Activated CD4-positive, alpha-beta T cell treated with anti-CD3 and anti-CD28 coated beads for 36 hours (primary cell): ENCODE measurements at regions not wholly inside any gene's neighbourhood (a gene's known extent, or its start where the extent isn't known, plus 50 kb on each side); places are given as distances from the start of the nearest gene placed in this dataset.

ENCODE experiments used
- ATAC-seq: fragments of 200-7000 bp; cut with Tn5 transposase; one replicate; pipeline ENCODE4 v1.10.0; 2021; ENCODE audit warnings: mild to moderate bottlenecking, moderate library complexity
- CTCF ChIA-PET: fragments of 350-600 bp; sonication (Branson Sonifier 250); formaldehyde crosslinking; loops from one replicate; lab custom pipeline; 2021; ENCODE audit warnings: antibody characterized with exemption; lab: Charles Lee
- POLR2A ChIA-PET: fragments of 350-600 bp; sonication (Branson Sonifier 250); formaldehyde crosslinking; loops from one replicate; lab custom pipeline; 2021; ENCODE audit warnings: antibody characterized with exemption, inconsistent platforms; lab: Charles Lee
- DNase-seq: peaks from one replicate; pipeline ENCODE4 v3.0.0-alpha.2; 2020
- H3K27ac Mint-ChIP-seq: one replicate; pipeline ENCODE4 v1.8.0; 2021; ENCODE audit warnings: mixed read lengths
- H3K27me3 Mint-ChIP-seq: one replicate; pipeline ENCODE4 v1.8.0; 2021; ENCODE audit warnings: mixed read lengths
- H3K36me3 Mint-ChIP-seq: one replicate; pipeline ENCODE4 v1.8.0; 2021; ENCODE audit warnings: low read depth, mixed read lengths
- H3K4me1 Mint-ChIP-seq: one replicate; pipeline ENCODE4 v1.8.0; 2021; ENCODE audit warnings: mixed read lengths
- H3K4me3 Mint-ChIP-seq: one replicate; pipeline ENCODE4 v1.8.0; 2021; ENCODE audit warnings: mild to moderate bottlenecking, moderate library complexity, mixed read lengths
- H3K9me3 Mint-ChIP-seq: one replicate; pipeline ENCODE4 v1.8.0; 2021; ENCODE audit warnings: low read depth, mixed read lengths
- intact Hi-C, 2 experiments: fragments of 100-400 bp; cut with DNase I in 1 of 2; cut with micrococcal nuclease in 1 of 2; formaldehyde crosslinking; loops; one replicate each; pipeline versions ENCODE4 v1.14.2 to v1.15.1; 2022 to 2024; cut with DNase I, micrococcal nuclease

DNA sequence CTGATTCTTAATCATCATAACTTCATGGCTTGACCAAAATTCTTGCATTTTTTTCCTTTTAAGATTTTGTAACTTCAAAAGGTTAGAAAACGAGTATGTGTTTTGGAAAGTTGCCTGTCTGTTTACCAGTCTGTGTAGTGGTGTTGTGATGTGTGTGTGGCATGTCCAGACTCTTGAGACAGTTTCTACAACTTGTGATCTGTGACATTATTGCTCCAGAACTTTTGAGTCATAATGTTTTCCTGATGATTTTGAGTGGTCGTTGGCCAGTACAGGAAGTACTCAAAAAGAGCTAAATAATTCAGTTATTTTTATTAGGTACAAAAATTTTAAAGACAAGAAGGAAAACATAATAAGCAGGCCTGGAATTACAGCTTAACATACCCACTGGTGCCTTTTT, 229.0 kb upstream of the C2CD4B start:
- DNase-seq (no peak), ATAC-seq (no peak)
- intact Hi-C loops: loop anchor here in 1 of 2 experiments (5.0 to 10.0 kb wide), 2 partner anchors 232 to 321 kb away; no protein-coding TSS in a partner anchor
- peaks cover 23% of the 10 kb centered on the region for H3K27me3 Mint-ChIP-seq
- no peak overlapping the region for H3K4me3 Mint-ChIP-seq
- H3K4me1 Mint-ChIP-seq: peaks cover 15% of the 10 kb centered on the region
- no peak overlapping the region for H3K27ac Mint-ChIP-seq
- CTCF ChIA-PET: interaction anchor here (0.6 to 1.6 kb wide), 2 partner anchors 12 to 22 kb away, joined by 3 read pairs; no protein-coding TSS in a partner anchor
- H3K9me3 Mint-ChIP-seq: peaks cover 6% of the 10 kb centered on the region
- no peaks in the 10 kb centered on the region for H3K36me3 Mint-ChIP-seq
- POLR2A ChIA-PET: no interaction called here

GRCh38 chr15:62400778-62401177, 235.7 kb upstream of the C2CD4B start:
- Mint-ChIP-seq H3K4me1 (no peaks in the 10 kb centered on the region), H3K36me3 (peaks cover 2% of the 10 kb centered on the region)

DNA sequence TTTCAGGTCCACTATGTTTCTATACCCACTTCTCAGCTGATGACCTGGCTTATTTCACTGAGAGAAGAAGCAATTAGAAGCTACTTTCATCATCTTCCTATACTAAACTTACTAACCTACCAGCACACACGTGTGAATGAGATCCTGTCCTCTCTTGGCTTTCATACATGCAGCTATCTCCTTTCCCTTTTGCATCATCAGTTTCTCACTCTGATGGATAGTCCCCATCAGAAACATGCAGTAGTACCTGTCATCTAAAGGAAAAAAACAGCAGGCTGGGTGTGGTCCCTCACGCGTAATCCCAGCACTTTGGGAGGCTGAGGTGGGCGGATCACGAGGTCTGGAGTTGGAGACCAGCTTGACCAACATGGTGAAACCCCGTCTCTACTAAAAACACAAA, 237.6 kb upstream of the C2CD4B start:
- DNase-seq (no peak), ATAC-seq (no peak)
- POLR2A ChIA-PET: no interaction called here
- H3K9me3 Mint-ChIP-seq: peaks cover 14% of the 10 kb centered on the region
- no peaks in the 10 kb centered on the region for H3K4me1 Mint-ChIP-seq
- H3K27me3 Mint-ChIP-seq: peaks cover 28% of the 10 kb centered on the region
- H3K27ac Mint-ChIP-seq: no peak overlapping the region
- peaks cover 2% of the 10 kb centered on the region for H3K36me3 Mint-ChIP-seq
- CTCF ChIA-PET: no interaction called here
- intact Hi-C loops: loop anchor here in 1 of 2 experiments (10.0 kb wide), 1 partner anchor 62 kb away; no protein-coding TSS in a partner anchor
- no peak overlapping the region for H3K4me3 Mint-ChIP-seq

More at GRCh38 chr15:62400778-62401177, 235.7 kb upstream of the C2CD4B start:
- Mint-ChIP-seq H3K27ac (no peak overlapping the region), H3K9me3 (peaks cover 14% of the 10 kb centered on the region), H3K4me3 (no peak overlapping the region), H3K27me3 (peaks cover 30% of the 10 kb centered on the region)
- ChIA-PET CTCF (no interaction called here), POLR2A (no interaction called here)
- ATAC-seq (no peak), DNase-seq (no peak)
- intact Hi-C loops: loop anchor here in 1 of 2 experiments (10.0 kb wide), 1 partner anchor 64 kb away; no protein-coding TSS in a partner anchor

GRCh38 chr15:62403164-62403809, 238.2 kb upstream of the C2CD4B start:
- Mint-ChIP-seq H3K27ac (no peak overlapping the region), H3K9me3 (peaks cover 11% of the 10 kb centered on the region), H3K27me3 (peaks cover 26% of the 10 kb centered on the region), H3K4me3 (no peak overlapping the region), H3K36me3 (peaks cover 2% of the 10 kb centered on the region), H3K4me1 (no peaks in the 10 kb centered on the region)
- POLR2A ChIA-PET: no interaction called here
- CTCF ChIA-PET: no interaction called here
- intact Hi-C loops: loop anchor here in 1 of 2 experiments (10.0 kb wide), 1 partner anchor 62 kb away; no protein-coding TSS in a partner anchor
- DNase-seq (no peak), ATAC-seq (no peak)

DNA sequence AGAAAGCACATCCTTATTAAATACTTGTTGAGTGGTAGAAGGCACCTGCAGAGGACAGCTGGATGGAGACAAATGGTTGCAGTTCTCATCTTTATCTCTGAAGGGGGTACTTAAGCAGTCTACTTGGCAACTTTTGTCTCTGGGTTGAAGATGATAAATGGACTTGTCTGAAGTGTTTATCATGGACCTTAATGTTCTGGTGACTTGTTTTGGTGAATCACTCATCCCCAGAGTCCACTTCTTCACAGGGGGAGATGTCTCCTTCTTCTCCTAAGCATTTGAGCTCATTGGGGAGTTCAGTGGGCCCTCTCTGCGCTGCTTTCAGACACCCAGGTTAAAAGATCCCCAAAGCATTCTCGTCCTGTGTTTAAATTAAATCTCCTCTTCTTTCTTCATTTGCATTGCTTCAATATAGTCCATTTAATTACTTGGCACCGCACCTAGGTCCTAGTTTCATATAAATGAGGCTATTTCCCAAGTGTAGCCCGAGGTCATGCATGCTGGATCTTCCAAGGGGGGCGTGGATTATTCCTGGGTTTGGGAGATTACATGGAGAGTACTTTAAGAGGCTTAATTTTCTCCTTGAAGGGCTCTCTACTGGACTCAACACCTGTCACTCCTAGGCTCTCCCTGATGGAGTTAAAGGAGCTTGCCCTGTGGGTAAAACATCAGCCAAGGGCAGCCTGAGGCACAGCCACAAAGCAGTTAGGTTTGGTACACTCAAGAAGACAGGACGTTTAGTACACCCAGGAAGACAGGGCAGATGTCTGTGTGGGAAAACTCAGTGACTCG, 239.3 kb upstream of the C2CD4B start:
- no peaks in the 10 kb centered on the region for H3K4me1 Mint-ChIP-seq
- peaks cover 2% of the 10 kb centered on the region for H3K36me3 Mint-ChIP-seq
- no peak for DNase-seq
- no peak overlapping the region for H3K27ac Mint-ChIP-seq
- peaks cover 23% of the 10 kb centered on the region for H3K27me3 Mint-ChIP-seq
- H3K9me3 Mint-ChIP-seq: peaks cover 8% of the 10 kb centered on the region
- no peak for ATAC-seq
- H3K4me3 Mint-ChIP-seq: no peak overlapping the region
- CTCF ChIA-PET: interaction anchor here (0.8 kb wide), 1 partner anchor 909 kb away, joined by 3 read pairs; no protein-coding TSS in a partner anchor
- intact Hi-C loops: loop anchor here in 1 of 2 experiments (10.0 kb wide), 1 partner anchor 60 kb away; no protein-coding TSS in a partner anchor
- POLR2A ChIA-PET: no interaction called here

- ChIA-PET POLR2A (interaction anchor here (0.6 kb wide), 1 partner anchor 122 kb away, joined by 3 read pairs; no protein-coding TSS in a partner anchor), CTCF (no interaction called here)
- H3K27me3 Mint-ChIP-seq: peaks cover 29% of the 10 kb centered on the region
- intact Hi-C loops: loop anchor here in 1 of 2 experiments (10.0 kb wide), 1 partner anchor 58 kb away; no protein-coding TSS in a partner anchor
- no peaks in the 10 kb centered on the region for H3K36me3 Mint-ChIP-seq
- DNase-seq: no peak
- no peak for ATAC-seq
- H3K4me3 Mint-ChIP-seq: no peak overlapping the region
- H3K9me3 Mint-ChIP-seq: no peaks in the 10 kb centered on the region
- no peaks in the 10 kb centered on the region for H3K4me1 Mint-ChIP-seq
- H3K27ac Mint-ChIP-seq: no peak overlapping the region
These were observed 241.3 kb upstream of the C2CD4B start for GRCh38 chr15:62406305-62406891.

GRCh38 chr15:62407216-62407615, 242.1 kb upstream of the C2CD4B start:
- no peaks in the 10 kb centered on the region for H3K36me3 Mint-ChIP-seq

DNA sequence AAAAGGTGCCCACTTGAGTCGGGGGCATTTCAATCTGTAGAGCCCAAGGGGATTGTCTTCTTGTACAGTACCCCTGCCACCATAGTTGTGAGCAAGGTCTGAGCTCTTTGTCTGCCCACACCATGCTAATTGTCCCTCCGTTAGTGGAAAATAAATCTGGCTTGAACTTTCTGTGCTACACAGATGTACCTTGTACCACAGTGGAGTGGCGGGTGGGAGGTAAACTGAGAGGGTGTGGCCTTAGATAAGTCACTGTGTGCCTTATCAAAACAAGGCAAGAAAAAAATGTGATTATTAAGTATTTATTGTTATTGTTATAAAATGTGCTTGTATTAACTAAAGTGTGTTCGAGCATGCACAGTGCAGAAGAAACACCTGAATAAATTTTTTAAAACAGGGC, 242.9 kb upstream of the C2CD4B start:
- CTCF ChIA-PET: no interaction called here
- H3K27me3 Mint-ChIP-seq: peaks cover 23% of the 10 kb centered on the region
- DNase-seq (no peak), ATAC-seq (no peak)
- no peaks in the 10 kb centered on the region for H3K36me3 Mint-ChIP-seq
- POLR2A ChIA-PET: no interaction called here
- no peaks in the 10 kb centered on the region for H3K9me3 Mint-ChIP-seq
- H3K4me1 Mint-ChIP-seq: no peaks in the 10 kb centered on the region
- no peak overlapping the region for H3K27ac Mint-ChIP-seq
- H3K4me3 Mint-ChIP-seq: no peak overlapping the region
- intact Hi-C loops: loop anchor here in 1 of 2 experiments (10.0 kb wide), 1 partner anchor 57 kb away; no protein-coding TSS in a partner anchor

More at GRCh38 chr15:62407216-62407615, 242.1 kb upstream of the C2CD4B start:
- ChIA-PET POLR2A (interaction anchor here (0.6 kb wide), 1 partner anchor 121 kb away, joined by 3 read pairs; no protein-coding TSS in a partner anchor), CTCF (no interaction called here)
- peaks cover 28% of the 10 kb centered on the region for H3K27me3 Mint-ChIP-seq
- no peak overlapping the region for H3K4me3 Mint-ChIP-seq
- intact Hi-C loops: loop anchor here in 1 of 2 experiments (10.0 kb wide), 1 partner anchor 58 kb away; no protein-coding TSS in a partner anchor
- no peak for DNase-seq
- no peaks in the 10 kb centered on the region for H3K9me3 Mint-ChIP-seq
- no peaks in the 10 kb centered on the region for H3K4me1 Mint-ChIP-seq
- ATAC-seq: no peak
- no peak overlapping the region for H3K27ac Mint-ChIP-seq

DNA sequence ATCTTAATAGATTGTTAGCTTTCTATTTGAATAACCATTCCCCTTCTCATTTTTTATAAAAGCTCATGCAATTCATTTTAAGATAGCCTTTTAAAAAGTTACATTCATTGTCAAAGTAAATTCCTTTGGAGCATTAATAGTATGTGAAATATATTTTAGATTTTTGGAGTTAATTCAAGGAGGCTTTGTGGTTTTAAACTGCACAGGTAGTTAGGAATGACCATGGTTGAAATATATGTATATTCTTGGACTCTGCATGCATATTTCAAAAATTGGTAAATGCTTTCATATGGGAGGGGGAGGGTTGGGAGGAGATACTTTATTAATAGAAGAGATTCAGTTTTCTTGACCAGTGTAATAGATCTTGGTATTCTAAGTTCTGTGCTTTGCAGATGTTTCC, 244.4 kb upstream of the C2CD4B start:
- CTCF ChIA-PET: no interaction called here
- H3K4me1 Mint-ChIP-seq: no peaks in the 10 kb centered on the region
- no peak overlapping the region for H3K27ac Mint-ChIP-seq
- POLR2A ChIA-PET: interaction anchor here (0.7 kb wide), 1 partner anchor 36 kb away, joined by 3 read pairs; no protein-coding TSS in a partner anchor
- H3K9me3 Mint-ChIP-seq: no peaks in the 10 kb centered on the region
- H3K4me3 Mint-ChIP-seq: no peak overlapping the region
- ATAC-seq (no peak), DNase-seq (no peak)
- H3K36me3 Mint-ChIP-seq: no peaks in the 10 kb centered on the region
- intact Hi-C loops: loop anchor here in 1 of 2 experiments (10.0 kb wide), 1 partner anchor 55 kb away; no protein-coding TSS in a partner anchor
- H3K27me3 Mint-ChIP-seq: peaks cover 12% of the 10 kb centered on the region

GRCh38 chr15:62412686-62413085, 247.6 kb upstream of the C2CD4B start:
- peaks cover 16% of the 10 kb centered on the region for H3K27me3 Mint-ChIP-seq
- H3K4me1 Mint-ChIP-seq: no peaks in the 10 kb centered on the region
- H3K27ac Mint-ChIP-seq: no peak overlapping the region
- intact Hi-C loops: no loop called here
- CTCF ChIA-PET: no interaction called here
- no peak for DNase-seq
- no peaks in the 10 kb centered on the region for H3K9me3 Mint-ChIP-seq
- POLR2A ChIA-PET: no interaction called here
- no peak for ATAC-seq
- H3K4me3 Mint-ChIP-seq: no peak overlapping the region
- H3K36me3 Mint-ChIP-seq: no peaks in the 10 kb centered on the region

- Mint-ChIP-seq H3K4me3 (no peak overlapping the region), H3K4me1 (no peaks in the 10 kb centered on the region), H3K27me3 (peaks cover 16% of the 10 kb centered on the region), H3K9me3 (no peaks in the 10 kb centered on the region), H3K36me3 (no peaks in the 10 kb centered on the region), H3K27ac (no peak overlapping the region)
- ATAC-seq (no peak), DNase-seq (no peak)
- intact Hi-C loops: no loop called here
- POLR2A ChIA-PET: no interaction called here
- CTCF ChIA-PET: no interaction called here
These were observed 248.1 kb upstream of the C2CD4B start for GRCh38 chr15:62413153-62413552.
